GM19328 (cell line): ENCODE measurements at regions not wholly inside any gene's neighbourhood (a gene's known extent, or its start where the extent isn't known, plus 50 kb on each side); places are given as distances from the start of the nearest gene placed in this dataset.
"Not testable (repeated sequence)": the region's sequence is repeated elsewhere in the genome, so short reads cannot be mapped to it uniquely, and the experiment has no call there.

Source experiments
- ATAC-seq: cut with Tn5 transposase; IDR thresholded peaks from one replicate; pipeline ENCODE4 v1.9.1; 2021; ENCODE audit warnings: mild to moderate bottlenecking, moderate library complexity; ENCODE audit not compliant: unreplicated experiment

- ATAC-seq = no peak
Measured at GRCh38 chr12:46553911-46554310, 181.3 kb upstream of the SLC38A2 start.

DNA sequence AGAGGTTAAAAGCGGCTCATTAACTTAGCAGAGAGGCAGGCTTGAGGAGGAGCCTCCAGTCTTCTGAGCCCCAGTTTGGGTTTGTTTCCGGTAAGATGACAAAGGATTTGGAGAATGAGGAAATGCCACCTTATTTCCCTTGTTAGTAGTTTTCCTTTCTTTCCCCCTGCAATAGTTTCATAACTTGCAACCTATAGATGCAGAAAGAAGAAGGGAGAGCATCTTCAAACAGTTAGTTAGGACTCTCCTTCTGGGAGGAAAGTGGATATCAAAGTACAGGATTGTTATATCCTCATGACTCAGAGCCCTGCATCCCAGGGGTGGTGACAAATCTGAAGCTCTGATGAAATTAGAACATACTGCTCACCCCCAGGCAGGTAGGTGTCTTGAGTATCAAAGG lies 180.7 kb upstream of the SLC38A2 start:
- no peak for ATAC-seq

DNA sequence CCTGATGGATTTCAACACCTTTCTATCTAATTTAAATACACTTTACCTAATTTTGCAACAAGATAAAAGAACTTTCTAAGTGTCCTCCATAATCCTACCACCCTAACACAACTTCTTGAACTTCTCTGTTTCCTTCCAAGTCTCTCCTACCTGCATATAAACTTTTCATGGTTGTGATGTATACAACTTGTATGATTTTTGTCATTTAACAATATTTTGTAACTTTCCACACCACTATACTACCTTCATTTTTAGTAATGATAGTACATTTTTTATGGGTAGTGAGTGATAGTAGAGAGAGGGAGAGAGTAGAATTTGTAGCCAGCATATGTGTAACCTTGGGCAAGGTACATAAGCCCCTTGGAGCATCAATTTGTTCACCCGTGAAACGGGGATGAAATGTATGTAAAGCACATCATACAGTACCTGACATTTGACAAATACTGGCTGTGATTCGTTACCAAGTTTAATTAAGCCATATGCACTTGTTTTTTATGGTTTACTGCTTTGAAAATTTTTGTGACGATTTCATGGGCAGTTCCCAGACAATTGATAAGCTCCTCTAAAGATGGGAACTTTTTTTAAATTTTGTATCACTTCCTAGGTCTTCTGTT lies 177.8 kb upstream of the SLC38A2 start:
- ATAC-seq = no peak

- no peak for ATAC-seq
Measured at GRCh38 chr12:46549527-46550265, 177.1 kb upstream of the SLC38A2 start.

GRCh38 chr12:46548605-46549071 lies 176.1 kb upstream of the SLC38A2 start:
- no peak for ATAC-seq

GRCh38 chr12:46547421-46548354 lies 175.1 kb upstream of the SLC38A2 start:
- no peak for ATAC-seq

- ATAC-seq = peak; percentile 97
Measured at GRCh38 chr12:46546634-46547273, 174.2 kb upstream of the SLC38A2 start.

DNA sequence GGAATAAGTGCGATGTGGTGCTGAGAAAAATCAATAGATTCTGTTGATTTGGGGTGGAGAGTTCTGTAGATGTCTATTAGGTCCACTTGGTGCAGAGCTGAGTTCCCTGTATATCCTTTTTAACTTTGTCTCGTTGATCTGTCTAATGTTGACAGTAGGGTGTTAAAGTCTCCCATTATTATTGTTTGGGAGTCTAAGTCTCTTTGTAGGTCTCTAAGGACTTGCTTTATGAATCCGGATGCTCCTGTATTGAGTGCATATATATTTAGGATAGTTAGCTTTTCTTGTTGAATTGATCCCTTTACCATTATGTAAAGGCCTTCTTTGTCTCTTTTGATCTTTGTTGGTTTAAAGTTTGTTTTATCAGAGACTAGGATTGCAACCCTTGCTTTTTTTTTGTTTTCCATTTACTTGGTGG lies 170.8 kb upstream of the SLC38A2 start:
- ATAC-seq = not testable (repeated sequence)

- ATAC-seq = no peak
Measured at GRCh38 chr12:46538976-46539375, 166.4 kb upstream of the SLC38A2 start.

DNA sequence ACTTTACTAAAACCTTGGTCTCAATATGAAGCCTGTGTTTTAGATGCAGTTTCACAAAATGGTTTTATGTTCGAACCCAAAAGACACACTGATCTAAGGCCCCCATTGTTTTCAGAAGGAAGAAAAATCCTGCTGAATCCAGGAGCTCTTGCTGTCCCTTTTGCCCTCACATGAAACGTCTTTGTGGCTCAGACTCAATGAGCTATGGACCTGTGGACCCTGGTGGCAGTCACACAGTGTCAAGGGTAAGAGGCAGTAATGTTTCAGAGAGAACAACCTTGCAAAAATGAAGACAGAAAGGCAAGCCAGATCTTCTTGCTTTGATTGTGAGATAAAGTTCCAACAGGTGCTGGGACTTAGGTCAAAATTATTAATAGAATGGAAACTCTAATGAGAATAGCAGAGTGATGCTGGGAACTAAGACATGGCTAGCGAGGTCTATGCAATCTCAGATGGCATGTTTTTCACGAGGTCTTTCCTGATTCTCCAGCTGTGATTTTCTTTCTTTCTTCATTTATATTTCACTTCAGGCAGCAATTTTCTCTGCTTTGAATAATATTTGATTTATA lies 164.9 kb upstream of the SLC38A2 start:
- ATAC-seq = no peak

GRCh38 chr12:46536316-46536715 lies 163.7 kb upstream of the SLC38A2 start:
- ATAC-seq = peak; percentile 90

GRCh38 chr12:46535907-46536306 lies 163.3 kb upstream of the SLC38A2 start:
- no peak for ATAC-seq

DNA sequence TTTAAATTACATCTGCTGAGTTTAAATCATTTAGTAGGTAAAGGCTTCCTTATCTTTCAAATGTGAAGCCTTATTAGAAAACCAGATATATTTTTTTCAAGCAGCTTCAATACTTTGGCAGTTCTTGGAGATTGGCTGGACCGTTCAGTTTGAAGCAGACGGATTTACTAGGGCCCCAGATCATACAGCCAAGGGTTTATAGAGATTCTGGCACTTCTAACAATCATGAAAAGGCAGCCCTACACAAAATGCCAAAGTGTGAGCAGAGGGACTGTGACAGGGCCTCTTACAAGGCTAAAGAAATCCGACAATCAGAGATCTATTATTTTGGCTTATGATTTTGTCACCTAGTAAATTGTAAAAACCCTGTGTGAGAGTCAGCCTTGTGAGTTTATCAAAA lies 162.8 kb upstream of the SLC38A2 start:
- ATAC-seq = no peak

DNA sequence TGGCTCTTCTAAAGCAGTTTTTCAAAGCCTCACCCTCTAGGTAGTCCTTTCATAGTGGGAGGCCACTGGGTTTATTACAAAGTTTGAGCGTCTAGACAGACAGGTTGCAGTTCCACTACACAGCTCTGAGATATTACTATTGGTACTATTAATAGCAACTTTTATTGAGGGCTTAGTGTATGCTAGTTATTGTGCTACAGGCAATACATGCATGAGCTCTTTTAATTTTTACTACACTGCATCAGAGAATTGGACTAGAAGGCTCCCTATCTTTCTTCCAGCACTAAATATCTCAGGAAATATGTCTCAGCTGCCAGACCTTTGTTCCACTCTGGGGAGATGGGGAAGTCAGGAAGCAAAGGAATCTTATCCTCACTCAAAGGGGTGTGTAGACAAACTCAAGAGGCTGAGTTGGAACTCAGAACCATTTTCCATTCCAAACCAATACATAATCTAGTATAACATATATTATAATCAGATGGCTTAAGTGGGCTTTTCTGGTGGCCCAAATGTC lies 161.8 kb upstream of the SLC38A2 start:
- ATAC-seq = no peak

- no peak for ATAC-seq
Measured at GRCh38 chr12:46533723-46534122, 161.2 kb upstream of the SLC38A2 start.

GRCh38 chr12:46531804-46532203 lies 159.2 kb upstream of the SLC38A2 start:
- ATAC-seq = no peak

DNA sequence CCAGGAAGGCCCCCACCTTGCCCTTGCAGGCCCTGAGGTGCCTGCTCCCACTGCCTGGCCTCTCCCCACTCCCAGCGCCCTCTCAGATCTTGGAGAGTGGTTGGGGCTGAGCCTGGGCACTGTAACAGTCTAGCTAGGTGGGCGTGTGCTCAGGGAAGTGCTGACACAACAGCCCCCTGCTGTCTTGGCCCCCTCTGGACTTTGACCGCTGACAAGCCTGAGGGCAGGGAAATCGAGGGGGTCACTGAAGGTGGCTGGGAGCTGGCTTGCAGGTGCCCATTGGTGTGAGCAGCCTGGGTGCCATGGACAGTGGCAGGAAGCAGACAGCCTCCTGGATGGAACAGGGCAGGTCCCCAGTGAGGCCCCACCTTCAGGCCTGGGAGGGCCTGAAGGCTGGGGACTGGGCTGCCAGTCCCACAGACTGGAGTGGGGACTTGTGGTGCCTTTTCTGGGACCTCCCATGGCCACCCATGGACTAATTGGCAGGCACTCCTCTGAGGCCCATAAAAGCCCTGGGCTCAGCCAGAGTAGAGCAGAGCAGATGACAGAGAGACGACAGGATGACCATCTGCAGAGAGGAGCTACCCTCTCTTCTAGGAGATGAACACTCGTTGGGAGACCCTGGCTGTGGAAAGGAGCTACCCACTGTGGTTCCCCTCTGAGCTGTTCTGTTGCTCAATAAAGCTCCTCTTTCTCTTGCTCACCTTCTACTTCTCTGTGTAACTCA lies 158.6 kb upstream of the SLC38A2 start:
- no peak for ATAC-seq

GRCh38 chr12:46530373-46531056 lies 157.9 kb upstream of the SLC38A2 start:
- no peak for ATAC-seq

DNA sequence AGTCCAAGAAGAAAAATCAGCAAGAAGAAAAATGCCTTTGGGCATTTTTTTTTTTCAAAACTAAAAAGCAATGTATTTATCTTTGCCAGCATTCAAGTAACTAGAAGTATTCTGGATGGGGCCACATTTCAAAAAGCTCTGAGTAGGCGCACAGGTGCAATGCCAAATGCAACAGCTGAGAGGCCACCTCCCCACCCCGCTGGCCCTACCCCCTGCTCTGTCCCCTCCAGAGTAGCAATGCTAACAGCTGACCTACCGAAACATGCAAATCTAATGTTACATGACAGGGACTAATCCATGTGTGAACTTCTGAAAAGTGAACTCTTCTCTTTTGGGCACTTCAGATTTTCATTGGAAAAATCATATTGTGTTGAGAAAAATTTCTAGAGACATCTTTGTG lies 153.7 kb upstream of the SLC38A2 start:
- no peak for ATAC-seq
